IPS-NIHi7 (cell line): ENCODE measurements at regions not wholly inside any gene's neighbourhood (a gene's known extent, or its start where the extent isn't known, plus 50 kb on each side); places are given as distances from the start of the nearest gene placed in this dataset.

Experiments
- DNase-seq: peaks from one replicate; pipeline ENCODE4 v3.0.0; 2012; ENCODE audit warnings: mixed read lengths; ENCODE audit errors: extremely low spot score

- DNase-seq, result no peak
These were observed 492.1 kb upstream of the PPP2R3A start for GRCh38 chr3:135473449-135473848.

GRCh38 chr3:135487261-135487660, 478.3 kb upstream of the PPP2R3A start:
- no peak for DNase-seq

- no peak for DNase-seq
These were observed 475.2 kb upstream of the PPP2R3A start for GRCh38 chr3:135490219-135490915.

GRCh38 chr3:135491491-135492205, 473.9 kb upstream of the PPP2R3A start:
- DNase-seq, result no peak

GRCh38 chr3:135495891-135496290, 469.6 kb upstream of the PPP2R3A start:
- DNase-seq, result no peak

GRCh38 chr3:135497979-135498378, 467.5 kb upstream of the PPP2R3A start:
- no peak for DNase-seq

GRCh38 chr3:135499426-135499825, 466.1 kb upstream of the PPP2R3A start:
- DNase-seq, result no peak

GRCh38 chr3:135500034-135500433, 465.5 kb upstream of the PPP2R3A start:
- no peak for DNase-seq

GRCh38 chr3:135503065-135503759, 462.3 kb upstream of the PPP2R3A start:
- DNase-seq, result no peak

- peak; percentile 87 for DNase-seq
These were observed 461.5 kb upstream of the PPP2R3A start for GRCh38 chr3:135503760-135504686.

GRCh38 chr3:135513106-135514059, 452.1 kb upstream of the PPP2R3A start:
- no peak for DNase-seq

GRCh38 chr3:135514060-135514448, 451.5 kb upstream of the PPP2R3A start:
- no peak for DNase-seq

GRCh38 chr3:135516143-135516542, 449.4 kb upstream of the PPP2R3A start:
- DNase-seq, result peak; percentile 78

GRCh38 chr3:135528413-135529015, 437.0 kb upstream of the PPP2R3A start:
- no peak for DNase-seq

GRCh38 chr3:135532021-135532420, 433.5 kb upstream of the PPP2R3A start:
- no peak for DNase-seq

GRCh38 chr3:135538123-135538522, 427.4 kb upstream of the PPP2R3A start:
- DNase-seq, result no peak

- DNase-seq, result no peak
These were observed 426.2 kb upstream of the PPP2R3A start for GRCh38 chr3:135539351-135539750.

GRCh38 chr3:135539854-135540253, 425.7 kb upstream of the PPP2R3A start:
- no peak for DNase-seq

- DNase-seq, result no peak
These were observed 415.5 kb upstream of the PPP2R3A start for GRCh38 chr3:135549928-135550494.

GRCh38 chr3:135556174-135556573, 409.4 kb upstream of the PPP2R3A start:
- no peak for DNase-seq
